ENCODE measurements at regions not wholly inside any gene's neighbourhood (a gene's known extent, or its start where the extent isn't known, plus 50 kb on each side); places are given as distances from the start of the nearest gene placed in this dataset.
A peak's percentile ranks its signal among the peaks of the same experiment; 100 is the strongest.

DNA sequence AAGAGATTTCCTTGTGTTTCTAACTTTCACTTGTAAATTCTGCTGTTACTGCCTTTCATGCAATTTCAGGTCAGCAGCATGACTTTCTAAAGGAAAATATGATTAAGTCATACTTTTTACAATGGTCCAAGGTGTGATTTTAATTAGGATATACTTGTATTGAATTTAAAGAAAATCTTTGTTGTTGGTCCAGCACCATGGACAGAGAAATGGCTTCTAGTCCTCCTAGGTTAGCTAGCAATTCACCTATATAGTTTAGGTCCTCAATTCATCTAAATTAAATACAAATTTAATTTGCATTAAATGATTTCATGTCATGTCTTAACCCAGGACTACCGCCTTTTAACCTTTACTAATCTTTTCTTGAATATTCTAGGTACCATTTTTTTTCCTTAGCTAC lies 304.9 kb upstream of the RPS6KA3 start:
- no peak overlapping the region for H3K4me3 ChIP-seq (ENCODE audit: control insufficient read depth, low read depth, low read length)
- no peak for DNase-seq (ENCODE audit: low read depth)
- TF ChIP-seq, protein P1, sequence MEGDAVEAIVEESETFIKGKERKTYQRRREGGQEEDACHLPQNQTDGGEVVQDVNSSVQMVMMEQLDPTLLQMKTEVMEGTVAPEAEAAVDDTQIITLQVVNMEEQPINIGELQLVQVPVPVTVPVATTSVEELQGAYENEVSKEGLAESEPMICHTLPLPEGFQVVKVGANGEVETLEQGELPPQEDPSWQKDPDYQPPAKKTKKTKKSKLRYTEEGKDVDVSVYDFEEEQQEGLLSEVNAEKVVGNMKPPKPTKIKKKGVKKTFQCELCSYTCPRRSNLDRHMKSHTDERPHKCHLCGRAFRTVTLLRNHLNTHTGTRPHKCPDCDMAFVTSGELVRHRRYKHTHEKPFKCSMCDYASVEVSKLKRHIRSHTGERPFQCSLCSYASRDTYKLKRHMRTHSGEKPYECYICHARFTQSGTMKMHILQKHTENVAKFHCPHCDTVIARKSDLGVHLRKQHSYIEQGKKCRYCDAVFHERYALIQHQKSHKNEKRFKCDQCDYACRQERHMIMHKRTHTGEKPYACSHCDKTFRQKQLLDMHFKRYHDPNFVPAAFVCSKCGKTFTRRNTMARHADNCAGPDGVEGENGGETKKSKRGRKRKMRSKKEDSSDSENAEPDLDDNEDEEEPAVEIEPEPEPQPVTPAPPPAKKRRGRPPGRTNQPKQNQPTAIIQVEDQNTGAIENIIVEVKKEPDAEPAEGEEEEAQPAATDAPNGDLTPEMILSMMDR (IDR thresholded peaks at IDR 0.05; ENCODE audit: control insufficient read depth, insufficient read depth, low read depth, low read length, missing control alignments) = no peak

DNA sequence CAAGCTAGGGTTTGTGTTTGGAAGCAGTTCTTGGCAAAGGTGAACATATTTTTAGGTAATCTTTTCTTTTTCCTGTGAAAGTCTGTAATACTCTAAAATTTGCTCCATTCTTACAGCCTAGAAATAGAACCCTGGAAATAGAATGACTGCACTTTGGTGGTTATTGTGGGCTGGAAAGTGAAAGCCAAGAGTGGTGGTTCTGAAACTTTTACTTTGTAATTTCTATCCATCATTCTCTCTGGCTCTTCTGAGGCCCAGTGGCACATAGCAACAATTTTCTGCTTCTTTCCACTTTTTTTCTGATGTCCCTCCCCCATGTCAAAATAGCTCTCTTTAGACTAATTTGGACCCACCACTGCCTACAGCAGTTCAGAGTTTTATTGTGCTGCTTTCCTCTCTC lies 300.4 kb upstream of the RPS6KA3 start:
- no peak overlapping the region for H3K4me3 ChIP-seq (ENCODE audit: control insufficient read depth, low read depth, low read length)
- DNase-seq (ENCODE audit: low read depth) = no peak
- TF ChIP-seq, protein P1 (IDR thresholded peaks at IDR 0.05; ENCODE audit: control insufficient read depth, insufficient read depth, low read depth, low read length, missing control alignments) = no peak

DNA sequence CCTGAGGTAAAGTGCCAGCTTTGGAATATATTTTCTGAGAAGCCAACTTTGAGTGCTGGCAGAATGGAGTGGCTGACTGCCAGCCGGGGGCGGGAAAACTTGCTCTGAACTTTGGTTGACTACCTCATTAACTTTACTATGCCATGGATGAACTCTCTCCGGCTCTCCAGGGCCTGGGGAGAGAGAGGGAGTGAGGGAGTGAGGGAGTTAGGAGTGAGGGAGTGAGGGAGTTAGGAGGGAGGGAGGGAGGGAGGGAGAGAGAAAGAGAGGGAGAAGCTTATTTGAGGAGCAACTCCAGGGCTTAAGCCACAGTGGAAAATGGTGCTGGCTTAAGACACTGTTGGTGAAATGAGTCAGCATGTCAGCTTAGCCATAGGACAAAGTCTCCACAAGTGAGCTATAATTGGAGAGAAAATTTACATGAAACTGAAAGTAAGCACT lies 280.9 kb upstream of the RPS6KA3 start:
- H3K4me3 ChIP-seq (ENCODE audit: control insufficient read depth, low read depth, low read length) = no peak overlapping the region
- TF ChIP-seq, protein P1 (IDR thresholded peaks at IDR 0.05; ENCODE audit: control insufficient read depth, insufficient read depth, low read depth, low read length, missing control alignments) = no peak
- peak; percentile 39 for DNase-seq (ENCODE audit: low read depth)

DNA sequence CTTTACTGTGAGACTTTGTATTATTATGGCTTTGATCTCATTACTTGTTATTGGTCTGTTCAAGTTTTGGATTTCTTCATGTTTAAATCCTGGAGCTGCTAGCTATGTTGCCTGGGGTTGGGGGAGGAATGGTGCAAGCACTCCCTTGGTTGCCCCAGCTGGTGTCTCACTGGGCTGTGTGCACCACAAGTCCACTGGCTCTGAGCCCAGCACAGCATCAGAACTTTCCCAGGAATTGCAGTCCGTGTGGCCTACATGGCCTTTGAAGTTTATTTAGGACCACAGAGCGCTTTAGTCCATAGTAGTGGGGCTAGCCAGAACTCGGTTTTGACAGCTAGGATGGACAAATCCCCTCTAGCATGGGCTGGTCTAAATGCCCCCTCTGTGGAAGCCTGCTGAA lies 278.8 kb upstream of the RPS6KA3 start:
- H3K4me3 ChIP-seq (ENCODE audit: control insufficient read depth, low read depth, low read length) = no peak overlapping the region
- TF ChIP-seq, protein P1 (IDR thresholded peaks at IDR 0.05; ENCODE audit: control insufficient read depth, insufficient read depth, low read depth, low read length, missing control alignments) = no peak
- peak; percentile 31 for DNase-seq (ENCODE audit: low read depth)

DNA sequence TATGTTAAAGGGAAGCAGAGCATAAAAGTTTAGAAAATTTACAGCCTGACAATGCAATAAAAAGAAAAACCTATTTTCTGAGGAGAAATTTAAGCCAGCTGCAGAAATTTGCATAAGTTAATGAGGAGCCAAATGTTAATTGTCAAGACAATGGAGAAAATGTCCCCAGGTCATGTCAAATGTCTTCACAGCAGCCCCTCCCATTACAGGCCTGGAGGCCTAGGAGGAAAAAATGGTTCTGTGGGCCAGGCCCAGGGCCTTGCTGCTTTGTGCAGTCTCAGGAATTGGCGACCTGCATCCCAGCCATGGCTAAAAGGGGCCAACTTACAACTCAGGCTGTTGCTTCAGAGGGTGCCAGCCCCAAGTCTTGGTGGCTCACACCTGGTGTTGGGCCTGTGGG lies 275.4 kb upstream of the RPS6KA3 start:
- no peak for DNase-seq (ENCODE audit: low read depth)
- H3K4me3 ChIP-seq (ENCODE audit: control insufficient read depth, low read depth, low read length) = no peak overlapping the region
- TF ChIP-seq, protein P1 (IDR thresholded peaks at IDR 0.05; ENCODE audit: control insufficient read depth, insufficient read depth, low read depth, low read length, missing control alignments) = no peak

DNA sequence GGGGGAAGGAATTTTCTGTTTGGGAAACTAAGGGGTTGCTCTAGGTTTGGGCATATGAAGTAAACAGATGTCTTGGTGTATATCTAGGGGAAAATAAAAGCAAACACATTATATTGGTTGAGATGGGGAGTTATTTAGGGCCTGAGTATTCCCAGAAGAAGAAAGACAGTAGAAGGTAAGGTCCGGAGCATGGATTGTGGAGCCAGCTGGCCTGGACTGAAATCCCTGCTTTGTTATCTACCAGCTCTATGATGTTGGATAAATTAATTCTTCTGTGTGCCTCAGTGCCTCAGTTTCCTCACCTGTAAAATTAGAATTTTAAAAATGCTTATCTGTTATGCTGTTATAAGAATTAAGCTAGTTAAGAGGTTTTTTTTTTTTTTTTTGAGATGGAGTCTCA lies 272.3 kb upstream of the RPS6KA3 start:
- TF ChIP-seq, protein P1 (IDR thresholded peaks at IDR 0.05; ENCODE audit: control insufficient read depth, insufficient read depth, low read depth, low read length, missing control alignments) = no peak
- H3K4me3 ChIP-seq (ENCODE audit: control insufficient read depth, low read depth, low read length) = no peak overlapping the region
- no peak for DNase-seq (ENCODE audit: low read depth)

DNA sequence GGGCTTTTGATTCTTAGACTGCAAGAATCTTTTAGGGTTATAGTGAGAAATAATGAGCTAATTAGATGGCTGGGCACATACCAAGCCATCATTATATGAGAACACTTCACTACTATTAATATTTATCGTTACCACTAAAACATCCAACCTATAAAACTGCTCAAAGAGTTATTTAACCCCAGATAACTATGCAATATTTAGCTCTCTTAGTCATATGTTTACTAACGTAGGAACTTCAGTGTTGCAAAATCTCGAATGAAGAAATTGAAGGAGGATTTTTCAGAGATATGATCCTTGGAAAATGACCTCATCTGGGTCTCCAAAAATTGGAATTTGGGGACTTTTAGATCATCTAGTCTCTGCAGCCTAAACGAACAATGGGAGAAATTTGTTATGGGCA lies 265.0 kb upstream of the RPS6KA3 start:
- no peak overlapping the region for H3K4me3 ChIP-seq (ENCODE audit: control insufficient read depth, low read depth, low read length)
- TF ChIP-seq, protein P1 (IDR thresholded peaks at IDR 0.05; ENCODE audit: control insufficient read depth, insufficient read depth, low read depth, low read length, missing control alignments) = no peak
- peak; percentile 7 for DNase-seq (ENCODE audit: low read depth)
